ENCODE measurements at regions not wholly inside any gene's neighbourhood (a gene's known extent, or its start where the extent isn't known, plus 50 kb on each side); places are given as distances from the start of the nearest gene placed in this dataset.

DNA sequence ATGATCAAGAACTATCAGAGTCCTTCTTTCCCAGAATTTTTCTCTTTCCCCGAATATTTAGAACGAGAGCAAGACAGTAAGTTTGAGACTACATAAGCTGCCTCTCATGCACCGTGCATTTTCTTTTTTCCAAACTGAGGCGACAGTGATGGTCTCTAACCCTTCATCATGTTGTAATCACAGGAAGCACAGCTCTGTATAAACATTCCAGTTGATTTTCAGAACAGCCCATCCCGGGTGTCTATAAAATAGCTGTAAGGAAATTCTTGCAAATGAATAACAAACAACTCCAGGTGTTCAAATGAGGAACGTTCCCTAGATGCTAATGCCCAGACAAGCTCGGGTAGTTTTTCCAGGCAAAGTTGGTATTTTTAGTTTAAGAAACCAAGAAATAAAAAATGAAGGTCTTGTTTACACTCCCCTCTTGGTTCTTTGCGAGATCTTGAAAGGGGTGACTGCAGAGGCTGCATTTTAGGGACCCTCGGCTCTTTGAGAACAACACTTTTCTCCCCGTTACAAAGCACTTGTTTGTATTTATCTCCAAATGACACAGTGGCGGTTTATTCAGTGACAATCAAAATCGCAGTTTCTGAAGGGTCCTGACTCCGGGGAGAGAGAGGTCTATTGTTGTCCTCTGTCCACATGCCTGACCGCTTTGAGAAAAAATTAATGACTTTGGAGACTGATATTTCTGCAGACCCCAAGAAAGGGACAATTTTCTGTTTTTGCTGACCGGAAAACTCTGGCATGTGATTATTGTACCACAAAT is 101.1 kb upstream of the NCK2 start:
- TF ChIP-seq, protein P1, sequence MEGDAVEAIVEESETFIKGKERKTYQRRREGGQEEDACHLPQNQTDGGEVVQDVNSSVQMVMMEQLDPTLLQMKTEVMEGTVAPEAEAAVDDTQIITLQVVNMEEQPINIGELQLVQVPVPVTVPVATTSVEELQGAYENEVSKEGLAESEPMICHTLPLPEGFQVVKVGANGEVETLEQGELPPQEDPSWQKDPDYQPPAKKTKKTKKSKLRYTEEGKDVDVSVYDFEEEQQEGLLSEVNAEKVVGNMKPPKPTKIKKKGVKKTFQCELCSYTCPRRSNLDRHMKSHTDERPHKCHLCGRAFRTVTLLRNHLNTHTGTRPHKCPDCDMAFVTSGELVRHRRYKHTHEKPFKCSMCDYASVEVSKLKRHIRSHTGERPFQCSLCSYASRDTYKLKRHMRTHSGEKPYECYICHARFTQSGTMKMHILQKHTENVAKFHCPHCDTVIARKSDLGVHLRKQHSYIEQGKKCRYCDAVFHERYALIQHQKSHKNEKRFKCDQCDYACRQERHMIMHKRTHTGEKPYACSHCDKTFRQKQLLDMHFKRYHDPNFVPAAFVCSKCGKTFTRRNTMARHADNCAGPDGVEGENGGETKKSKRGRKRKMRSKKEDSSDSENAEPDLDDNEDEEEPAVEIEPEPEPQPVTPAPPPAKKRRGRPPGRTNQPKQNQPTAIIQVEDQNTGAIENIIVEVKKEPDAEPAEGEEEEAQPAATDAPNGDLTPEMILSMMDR (conservative IDR thresholded peaks at IDR 0.05 in 1 of 2, IDR thresholded peaks at IDR 0.05 in 1 of 2; ENCODE audit: extremely low read depth in 1 of 2, insufficient read depth in 1 of 2, low read depth in 1 of 2, low read length in 2 of 2) = no peak
- TF ChIP-seq EZH2 (IDR thresholded peaks at IDR 0.05; ENCODE audit: borderline replicate concordance, low read length) = no peak
